Left lung (tissue), 4 donors: ENCODE measurements at regions not wholly inside any gene's neighbourhood (a gene's known extent, or its start where the extent isn't known, plus 50 kb on each side); places are given as distances from the start of the nearest gene placed in this dataset.

ENCODE experiments used
- ATAC-seq: fragments of 200-7000 bp; cut with Tn5 transposase; one replicate; pipeline ENCODE4 v1.9.1; 2020; ENCODE audit warnings: moderate library complexity
- DNase-seq, 4 donors: peaks; one replicate each; pipeline ENCODE4 v3.0.0-alpha.2; 2013 to 2020
- H3K27ac ChIP-seq, 2 donors: fragments of 200-600 bp; sonication (generic) in 1 of 2; one replicate each; pipeline versions ENCODE4 v1.5.0 to v1.8.0; 2020 to 2021
- H3K27me3 ChIP-seq, 2 donors: fragments of 200-600 bp; sonication (generic) in 1 of 2; one replicate each; pipeline versions ENCODE4 v1.5.0 to v1.8.0; 2020 to 2021
- H3K36me3 ChIP-seq, 2 donors: fragments of 200-600 bp; sonication (generic) in 1 of 2; one replicate each; pipeline versions ENCODE4 v1.5.0 to v1.8.0; 2020 to 2021
- H3K4me1 ChIP-seq, 2 donors: fragments of 200-600 bp; one replicate each; pipeline ENCODE4 v1.8.0; 2021
- H3K4me3 ChIP-seq, 2 donors: fragments of 200-600 bp; sonication (generic) in 1 of 2; one replicate each; pipeline versions ENCODE4 v1.5.0 to v1.8.0; 2020 to 2021; ENCODE audit warnings: mild to moderate bottlenecking in 1 of 2
- H3K9me3 ChIP-seq, 2 donors: fragments of 200-600 bp; sonication (generic) in 1 of 2; one replicate each; pipeline versions ENCODE4 v1.5.0 to v1.8.0; 2020 to 2021
- CTCF ChIP-seq, 2 donors: fragments of 200-600 bp; sonication (generic) in 1 of 2; IDR thresholded peaks; one replicate each; pipeline versions ENCODE4 v1.5.0 to v1.8.0; 2021; ENCODE audit warnings: antibody characterized with exemption in 2 of 2
- intact Hi-C, 2 donors: fragments of 100-400 bp; cut with DNase I; formaldehyde crosslinking; loops; one replicate each; pipeline versions ENCODE4 v1.11.2 to v1.14.2; 2022
- donor health status: DM: no; HTN: yes; CAD: no.
- donor health status: DM: no; HTN: no; CAD: no.

- H3K4me3 ChIP-seq: no peak overlapping the region
- TF ChIP-seq CTCF (IDR thresholded peaks at IDR 0.05): no peak
- H3K27ac ChIP-seq: no peak overlapping the region
- intact Hi-C loops: no loop called here
- H3K4me1 ChIP-seq: no peaks in the 10 kb centered on the region
- no peaks in the 10 kb centered on the region for H3K9me3 ChIP-seq
- ATAC-seq: no peak
- H3K36me3 ChIP-seq: no peaks in the 10 kb centered on the region
- no peaks in the 10 kb centered on the region for H3K27me3 ChIP-seq
- DNase-seq: no peak
These were observed 410.7 kb downstream of the ARL4A start for GRCh38 chr7:13098161-13098560.

- no peak for ATAC-seq
- H3K4me3 ChIP-seq: no peak overlapping the region
- no peaks in the 10 kb centered on the region for H3K27me3 ChIP-seq
- intact Hi-C loops: no loop called here
- no peak for DNase-seq
- no peaks in the 10 kb centered on the region for H3K4me1 ChIP-seq
- no peaks in the 10 kb centered on the region for H3K9me3 ChIP-seq
- no peak overlapping the region for H3K27ac ChIP-seq
- H3K36me3 ChIP-seq: no peaks in the 10 kb centered on the region
- TF ChIP-seq CTCF (IDR thresholded peaks at IDR 0.05): no peak
These were observed 411.8 kb downstream of the ARL4A start for GRCh38 chr7:13099154-13099795.

GRCh38 chr7:13104128-13104527 is 416.7 kb downstream of the ARL4A start:
- ATAC-seq (no peak), DNase-seq (no peak)
- no peaks in the 10 kb centered on the region for H3K4me1 ChIP-seq
- no peak overlapping the region for H3K4me3 ChIP-seq
- no peak for TF ChIP-seq CTCF (IDR thresholded peaks at IDR 0.05)
- no peaks in the 10 kb centered on the region for H3K36me3 ChIP-seq
- no peaks in the 10 kb centered on the region for H3K9me3 ChIP-seq
- no peak overlapping the region for H3K27ac ChIP-seq
- no peaks in the 10 kb centered on the region for H3K27me3 ChIP-seq
- intact Hi-C loops: no loop called here

GRCh38 chr7:13105209-13105608 is 417.8 kb downstream of the ARL4A start:
- no peak for DNase-seq
- H3K9me3 ChIP-seq: peaks cover 0 to 2% of the 10 kb centered on the region in 2 donors
- no peaks in the 10 kb centered on the region for H3K4me1 ChIP-seq
- ATAC-seq: no peak
- TF ChIP-seq CTCF (IDR thresholded peaks at IDR 0.05): no peak
- no peak overlapping the region for H3K27ac ChIP-seq
- H3K4me3 ChIP-seq: no peak overlapping the region
- intact Hi-C loops: no loop called here
- H3K36me3 ChIP-seq: no peaks in the 10 kb centered on the region
- no peaks in the 10 kb centered on the region for H3K27me3 ChIP-seq

- Histone ChIP-seq H3K4me3 (no peak overlapping the region), H3K27ac (no peak overlapping the region), H3K27me3 (no peaks in the 10 kb centered on the region), H3K9me3 (peaks cover 0 to 3% of the 10 kb centered on the region in 2 donors), H3K4me1 (no peaks in the 10 kb centered on the region), H3K36me3 (no peaks in the 10 kb centered on the region)
- intact Hi-C loops: no loop called here
- ATAC-seq (no peak), DNase-seq (no peak)
- TF ChIP-seq CTCF (IDR thresholded peaks at IDR 0.05): no peak
These were observed 419.1 kb downstream of the ARL4A start for GRCh38 chr7:13106513-13106912.
